ENCODE measurements at regions not wholly inside any gene's neighbourhood (a gene's known extent, or its start where the extent isn't known, plus 50 kb on each side); places are given as distances from the start of the nearest gene placed in this dataset.
A peak's percentile ranks its signal among the peaks of the same experiment; 100 is the strongest.

DNA sequence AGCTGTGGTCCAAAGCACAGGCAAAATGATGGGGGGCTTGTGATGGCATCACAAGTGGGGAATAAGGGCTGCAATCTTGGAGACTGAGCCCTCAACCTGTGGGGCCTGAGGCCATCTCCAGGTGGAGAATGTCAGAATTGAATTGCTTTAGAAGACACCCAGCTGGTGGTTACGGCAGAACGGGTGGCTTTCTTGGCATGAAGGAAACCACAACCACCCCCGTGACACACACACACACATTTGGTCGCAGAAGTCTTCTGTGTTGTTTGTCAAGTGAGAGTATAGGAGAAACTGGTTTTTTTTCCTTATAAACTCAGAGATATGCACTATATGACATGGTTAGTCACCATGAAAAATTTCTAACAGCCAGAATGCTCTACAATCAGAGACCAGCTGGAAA lies 139.5 kb upstream of the CDH4 start:
- no peaks in the 10 kb centered on the region for H3K36me3 ChIP-seq
- ATAC-seq = no peak
- TF ChIP-seq, protein P1, sequence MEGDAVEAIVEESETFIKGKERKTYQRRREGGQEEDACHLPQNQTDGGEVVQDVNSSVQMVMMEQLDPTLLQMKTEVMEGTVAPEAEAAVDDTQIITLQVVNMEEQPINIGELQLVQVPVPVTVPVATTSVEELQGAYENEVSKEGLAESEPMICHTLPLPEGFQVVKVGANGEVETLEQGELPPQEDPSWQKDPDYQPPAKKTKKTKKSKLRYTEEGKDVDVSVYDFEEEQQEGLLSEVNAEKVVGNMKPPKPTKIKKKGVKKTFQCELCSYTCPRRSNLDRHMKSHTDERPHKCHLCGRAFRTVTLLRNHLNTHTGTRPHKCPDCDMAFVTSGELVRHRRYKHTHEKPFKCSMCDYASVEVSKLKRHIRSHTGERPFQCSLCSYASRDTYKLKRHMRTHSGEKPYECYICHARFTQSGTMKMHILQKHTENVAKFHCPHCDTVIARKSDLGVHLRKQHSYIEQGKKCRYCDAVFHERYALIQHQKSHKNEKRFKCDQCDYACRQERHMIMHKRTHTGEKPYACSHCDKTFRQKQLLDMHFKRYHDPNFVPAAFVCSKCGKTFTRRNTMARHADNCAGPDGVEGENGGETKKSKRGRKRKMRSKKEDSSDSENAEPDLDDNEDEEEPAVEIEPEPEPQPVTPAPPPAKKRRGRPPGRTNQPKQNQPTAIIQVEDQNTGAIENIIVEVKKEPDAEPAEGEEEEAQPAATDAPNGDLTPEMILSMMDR (IDR thresholded peaks at IDR 0.05) = no peak
- H3K9me3 ChIP-seq = no peaks in the 10 kb centered on the region
- DNase-seq = no peak
- H3K27me3 ChIP-seq = peaks cover 0 to 31% (median 0%) of the 10 kb centered on the region in 7 donors
- 69 to 78% methylated on average over 4 of the region's 4 CpGs for WGBS, 2 donors
- H3K4me1 ChIP-seq = peaks cover 0 to 7% (median 0%) of the 10 kb centered on the region in 9 donors
- no peak overlapping the region for H3K27ac ChIP-seq
- no peak overlapping the region for H3K4me3 ChIP-seq
- intact Hi-C loops (cut with DNase I) = loop anchor here in 1 of 10 donors (10.0 kb wide), 1 partner anchor 898 kb away; no protein-coding TSS in a partner anchor

DNA sequence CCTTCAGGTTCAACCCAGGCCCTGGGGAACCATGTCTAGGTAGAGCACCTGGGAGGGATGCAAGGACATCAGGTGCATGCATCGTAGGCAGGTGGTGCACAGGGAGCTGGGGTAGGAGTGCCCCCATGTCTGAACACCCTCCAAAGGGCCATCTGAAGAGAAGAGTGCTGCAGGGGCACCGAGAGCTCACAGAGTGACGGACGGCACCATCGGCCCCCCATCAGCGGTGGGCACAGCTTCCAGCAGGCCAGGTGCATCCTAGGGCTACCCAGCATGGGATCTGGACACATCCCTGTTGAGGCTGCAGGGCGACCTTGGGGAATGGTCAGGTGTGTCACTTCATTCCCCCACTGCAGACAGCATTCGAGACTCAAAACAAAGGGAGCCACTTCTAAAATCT lies 138.3 kb upstream of the CDH4 start:
- no peak overlapping the region for H3K27ac ChIP-seq
- DNase-seq (no peak), ATAC-seq (no peak)
- H3K4me3 ChIP-seq = no peak overlapping the region
- peaks cover 0 to 37% (median 0%) of the 10 kb centered on the region in 7 donors for H3K27me3 ChIP-seq
- peaks cover 0 to 7% (median 0%) of the 10 kb centered on the region in 9 donors for H3K4me1 ChIP-seq
- H3K9me3 ChIP-seq = no peaks in the 10 kb centered on the region
- 87% methylated on average over 8 of the region's 8 CpGs for whole genome bisulfite sequencing, 2 donors
- TF ChIP-seq, protein P1 (IDR thresholded peaks at IDR 0.05) = no peak
- no peaks in the 10 kb centered on the region for H3K36me3 ChIP-seq
- intact Hi-C loops (cut with DNase I) = loop anchor here in 1 of 10 donors (10.0 kb wide), 1 partner anchor 899 kb away; no protein-coding TSS in a partner anchor

DNA sequence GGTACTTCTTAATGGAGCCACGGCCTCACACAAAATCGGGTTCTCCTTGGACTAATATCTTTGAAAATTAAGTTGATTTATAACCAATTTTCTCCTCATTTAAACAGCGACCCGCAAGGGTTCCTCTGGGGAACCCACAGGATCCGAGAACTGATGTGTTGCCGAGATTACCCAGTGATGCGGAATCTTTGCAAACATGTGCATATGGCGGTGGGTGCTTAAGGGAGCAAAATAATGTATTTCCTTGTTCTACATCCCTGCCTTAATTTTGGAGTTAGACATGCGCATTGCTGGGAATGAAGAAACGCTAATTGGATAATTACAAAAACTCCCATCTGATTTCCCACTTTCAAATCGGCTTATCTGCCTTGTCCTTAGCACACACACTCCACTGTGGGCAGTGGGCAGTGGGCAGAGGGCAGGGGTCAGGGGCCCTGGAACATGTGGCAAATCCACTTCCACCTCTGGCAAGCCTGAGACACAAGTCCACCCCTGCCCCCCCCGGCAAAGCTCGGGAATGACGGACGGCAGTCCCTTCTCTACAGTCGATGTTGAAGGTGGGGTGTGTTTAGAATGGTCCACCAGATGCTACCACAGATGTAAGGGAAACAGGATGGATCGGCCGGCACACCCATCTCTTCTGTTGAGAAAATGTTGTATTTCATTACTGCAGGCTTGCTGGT lies 137.4 kb upstream of the CDH4 start:
- Histone ChIP-seq H3K9me3 (no peaks in the 10 kb centered on the region), H3K4me1 (peaks cover 0 to 7% (median 0%) of the 10 kb centered on the region in 9 donors), H3K4me3 (no peak overlapping the region), H3K27ac (no peak overlapping the region), H3K27me3 (peaks cover 0 to 41% (median 0%) of the 10 kb centered on the region in 7 donors), H3K36me3 (no peaks in the 10 kb centered on the region)
- intact Hi-C loops (cut with DNase I) = loop anchor here in 3 of 10 donors (5.0 to 10.0 kb wide), 3 partner anchors 897 to 902 kb away; no protein-coding TSS in a partner anchor
- DNase-seq = no peak
- no peak for ATAC-seq
- WGBS, 2 donors = 82 to 88% methylated on average over 18 of the region's 18 CpGs
- TF ChIP-seq, protein P1 (IDR thresholded peaks at IDR 0.05) = no peak

DNA sequence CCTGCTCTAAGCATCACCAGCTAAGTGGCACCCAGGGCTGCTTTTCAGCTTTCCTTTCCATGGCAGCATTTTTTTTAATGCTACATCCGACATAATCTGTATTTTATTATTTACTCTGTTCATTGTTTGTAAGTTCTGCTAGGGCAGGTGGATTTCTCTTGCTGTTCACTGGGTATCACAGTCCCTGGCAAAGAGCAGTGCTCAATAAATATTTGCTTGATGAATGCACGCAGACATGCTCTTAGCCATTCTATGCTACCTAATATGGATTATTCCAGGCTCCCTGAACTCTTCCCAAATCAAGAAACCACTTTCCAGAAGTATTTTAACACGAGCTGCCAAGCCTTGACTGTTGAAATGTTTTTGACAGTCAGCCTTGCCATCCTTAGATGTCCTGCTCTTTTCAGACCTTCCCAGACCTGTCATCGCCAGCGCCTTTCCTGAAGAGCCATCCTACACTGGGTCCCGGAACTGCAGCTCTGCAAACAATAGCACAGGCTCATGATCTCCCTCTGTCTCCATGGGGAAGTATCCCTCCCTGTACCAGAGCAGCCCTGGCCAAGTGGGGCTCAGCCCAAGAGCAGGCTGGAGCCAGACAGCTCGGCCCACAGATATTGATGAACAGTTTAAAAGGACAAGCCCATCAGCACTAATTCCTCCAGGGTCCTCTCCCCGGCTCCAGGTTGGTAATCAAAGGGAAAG lies 136.5 kb upstream of the CDH4 start:
- intact Hi-C loops (cut with DNase I) = loop anchor here in 3 of 10 donors (5.0 to 10.0 kb wide), 3 partner anchors 898 to 903 kb away; no protein-coding TSS in a partner anchor
- Histone ChIP-seq H3K27ac (peak overlapping the region in 1 of 10 donors; percentile 26), H3K4me3 (no peak overlapping the region), H3K27me3 (peaks cover 0 to 42% (median 0%) of the 10 kb centered on the region in 7 donors), H3K4me1 (peaks cover 0 to 7% (median 0%) of the 10 kb centered on the region in 9 donors), H3K36me3 (no peaks in the 10 kb centered on the region), H3K9me3 (no peaks in the 10 kb centered on the region)
- ATAC-seq (peak; percentile 56 to 91 (median 86)), DNase-seq (no peak)
- TF ChIP-seq, protein P1 (IDR thresholded peaks at IDR 0.05) = no peak
- WGBS, 2 donors = 22 to 33% methylated on average over 8 of the region's 8 CpGs

Measured in heart right ventricle (tissue), 16 donors.